ENCODE measurements at regions not wholly inside any gene's neighbourhood (a gene's known extent, or its start where the extent isn't known, plus 50 kb on each side); places are given as distances from the start of the nearest gene placed in this dataset.

DNA sequence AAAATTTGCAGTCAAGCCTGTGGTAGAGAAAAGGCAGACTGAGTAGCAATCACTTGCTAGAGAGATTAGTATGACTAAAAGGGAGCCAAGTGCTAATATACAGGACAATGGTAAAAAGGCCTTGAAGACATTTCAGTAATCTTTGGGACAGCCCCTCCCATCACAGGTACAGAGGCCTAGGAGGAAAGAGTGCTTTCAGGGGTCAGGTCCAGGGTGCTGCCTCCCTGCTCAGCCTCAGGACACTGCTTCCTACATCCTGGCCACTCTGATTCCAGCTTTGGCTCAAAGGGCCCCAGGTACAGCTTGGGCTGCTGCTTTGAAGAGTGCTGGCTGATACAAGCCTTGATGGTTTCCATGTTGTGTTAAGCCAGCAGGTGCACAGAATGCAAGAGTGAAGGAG lies 543.5 kb downstream of the MMUT start:
- H3K23me2 ChIP-seq (ENCODE audit: insufficient read length, low read depth, low read length, poor library complexity, severe bottlenecking), result no peaks in the 10 kb centered on the region
- no peak overlapping the region for H3K9ac ChIP-seq (ENCODE audit: extremely low read depth, insufficient read length, low read length)
- H2BK20ac ChIP-seq (ENCODE audit: low read depth, low read length, poor library complexity, severe bottlenecking), result peak overlapping the region; percentile 75
- H4K91ac ChIP-seq (ENCODE audit: insufficient read length, low read depth, low read length), result peak overlapping the region; percentile 13
- no peaks in the 10 kb centered on the region for H4K20me1 ChIP-seq (ENCODE audit: control insufficient read depth, insufficient read depth, insufficient read length)
- H3K4me1 Mint-ChIP-seq, result peaks cover 30 to 32% of the 10 kb centered on the region in 2 experiments
- H3K79me2 ChIP-seq (ENCODE audit: insufficient read depth, low read length), result no peaks in the 10 kb centered on the region
- H3K23ac ChIP-seq (ENCODE audit: insufficient read length, low read depth, low read length), result no peak overlapping the region
- H3K27ac ChIP-seq (ENCODE audit: insufficient read length, low read depth, low read length), result no peak overlapping the region
- peak; percentile 50 for DNase-seq
- no peak overlapping the region for H3K18ac ChIP-seq (ENCODE audit: insufficient read length, low read depth, low read length)
- peak overlapping the region; percentile 65 for H2AFZ ChIP-seq (ENCODE audit: low read length)
- no peak overlapping the region for H3T11ph ChIP-seq (ENCODE audit: low read length)
- H3K14ac ChIP-seq (ENCODE audit: insufficient read depth, low read length), result 0 out of 2 replicates have a peak overlapping the region, but pooled peaks have one; percentile 20
- H3K4me2 ChIP-seq (ENCODE audit: insufficient read depth, insufficient read length, low read length), result no peak overlapping the region
- no peak overlapping the region for H2BK15ac ChIP-seq (ENCODE audit: low read depth, low read length)
- TF ChIP-seq, protein P1, sequence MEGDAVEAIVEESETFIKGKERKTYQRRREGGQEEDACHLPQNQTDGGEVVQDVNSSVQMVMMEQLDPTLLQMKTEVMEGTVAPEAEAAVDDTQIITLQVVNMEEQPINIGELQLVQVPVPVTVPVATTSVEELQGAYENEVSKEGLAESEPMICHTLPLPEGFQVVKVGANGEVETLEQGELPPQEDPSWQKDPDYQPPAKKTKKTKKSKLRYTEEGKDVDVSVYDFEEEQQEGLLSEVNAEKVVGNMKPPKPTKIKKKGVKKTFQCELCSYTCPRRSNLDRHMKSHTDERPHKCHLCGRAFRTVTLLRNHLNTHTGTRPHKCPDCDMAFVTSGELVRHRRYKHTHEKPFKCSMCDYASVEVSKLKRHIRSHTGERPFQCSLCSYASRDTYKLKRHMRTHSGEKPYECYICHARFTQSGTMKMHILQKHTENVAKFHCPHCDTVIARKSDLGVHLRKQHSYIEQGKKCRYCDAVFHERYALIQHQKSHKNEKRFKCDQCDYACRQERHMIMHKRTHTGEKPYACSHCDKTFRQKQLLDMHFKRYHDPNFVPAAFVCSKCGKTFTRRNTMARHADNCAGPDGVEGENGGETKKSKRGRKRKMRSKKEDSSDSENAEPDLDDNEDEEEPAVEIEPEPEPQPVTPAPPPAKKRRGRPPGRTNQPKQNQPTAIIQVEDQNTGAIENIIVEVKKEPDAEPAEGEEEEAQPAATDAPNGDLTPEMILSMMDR (conservative IDR thresholded peaks at IDR 0.05), result no peak
- H3K56ac ChIP-seq (ENCODE audit: insufficient read length, low read depth, low read length), result no peak overlapping the region
- H3K4me3 Mint-ChIP-seq, result no peak overlapping the region
- H3K36me3 Mint-ChIP-seq (ENCODE audit: insufficient read depth in 1 of 3, low read depth in 3 of 3), result peaks cover 3 to 17% (median 8%) of the 10 kb centered on the region in 3 experiments
- H2BK5ac ChIP-seq (ENCODE audit: insufficient read length, low read length), result peak overlapping the region; percentile 72
- no peaks in the 10 kb centered on the region for H3K79me1 ChIP-seq (ENCODE audit: insufficient read depth, low read depth, low read length, poor library complexity, severe bottlenecking)
- H2BK120ac ChIP-seq (ENCODE audit: low read depth, low read length, poor library complexity, severe bottlenecking), result no peak overlapping the region
- no peak overlapping the region for H2BK12ac ChIP-seq (ENCODE audit: insufficient read length, low read depth, low read length)
- no peaks in the 10 kb centered on the region for H3K27me3 ChIP-seq (ENCODE audit: insufficient read depth, low read length)
- H3K4ac ChIP-seq (ENCODE audit: low read depth, low read length), result no peak overlapping the region
- no peaks in the 10 kb centered on the region for H3K27me3 Mint-ChIP-seq (ENCODE audit: low read depth)
- no peak overlapping the region for H4K5ac ChIP-seq (ENCODE audit: insufficient read length, low read depth, low read length)
- H3K27ac Mint-ChIP-seq, result peak overlapping the region in 2 of 3 experiments; percentile 46 to 84; a peak in 3 of 7 replicates
- H3K9me3 ChIP-seq (ENCODE audit: control insufficient read depth, low read depth, low read length), result no peaks in the 10 kb centered on the region
- no peak overlapping the region for H4K8ac ChIP-seq (replicated peaks; ENCODE audit: insufficient read length, low read depth, low read length)
- peaks cover 5 to 10% of the 10 kb centered on the region in 2 experiments; a peak in 3 of 5 replicates for H3K9me3 Mint-ChIP-seq
- peaks cover 5% of the 10 kb centered on the region; the same call in 1 of the 2 replicates for H3K4me1 ChIP-seq (ENCODE audit: insufficient read depth, low read length)
- no peak overlapping the region for H2AK5ac ChIP-seq (ENCODE audit: insufficient read length, low read length)

Measured in H9 (cell line).